GM12864 (cell line): ENCODE measurements at regions not wholly inside any gene's neighbourhood (a gene's known extent, or its start where the extent isn't known, plus 50 kb on each side); places are given as distances from the start of the nearest gene placed in this dataset.
"Not testable (repeated sequence)": the region's sequence is repeated elsewhere in the genome, so short reads cannot be mapped to it uniquely, and the experiment has no call there.

Experiments used
- DNase-seq: peaks from one replicate; pipeline ENCODE4 v3.0.0-alpha.2; 2011; ENCODE audit warnings: low read depth
- H3K4me3 ChIP-seq: 2 replicates; pipeline ENCODE4 v1.5.1; 2011; ENCODE audit warnings: mild to moderate bottlenecking, low read depth, low read length, control low read depth
- TF ChIP-seq, protein P1 (sequence below): IDR thresholded peaks from 2 replicates; pipeline ENCODE4 v1.5.1; 2011; ENCODE audit warnings: low read depth, mild to moderate bottlenecking, moderate library complexity, low read length, control low read depth, inconsistent platforms; ENCODE audit errors: missing control alignments

- no peak overlapping the region for H3K4me3 ChIP-seq
- no peak for DNase-seq
- TF ChIP-seq, protein P1, sequence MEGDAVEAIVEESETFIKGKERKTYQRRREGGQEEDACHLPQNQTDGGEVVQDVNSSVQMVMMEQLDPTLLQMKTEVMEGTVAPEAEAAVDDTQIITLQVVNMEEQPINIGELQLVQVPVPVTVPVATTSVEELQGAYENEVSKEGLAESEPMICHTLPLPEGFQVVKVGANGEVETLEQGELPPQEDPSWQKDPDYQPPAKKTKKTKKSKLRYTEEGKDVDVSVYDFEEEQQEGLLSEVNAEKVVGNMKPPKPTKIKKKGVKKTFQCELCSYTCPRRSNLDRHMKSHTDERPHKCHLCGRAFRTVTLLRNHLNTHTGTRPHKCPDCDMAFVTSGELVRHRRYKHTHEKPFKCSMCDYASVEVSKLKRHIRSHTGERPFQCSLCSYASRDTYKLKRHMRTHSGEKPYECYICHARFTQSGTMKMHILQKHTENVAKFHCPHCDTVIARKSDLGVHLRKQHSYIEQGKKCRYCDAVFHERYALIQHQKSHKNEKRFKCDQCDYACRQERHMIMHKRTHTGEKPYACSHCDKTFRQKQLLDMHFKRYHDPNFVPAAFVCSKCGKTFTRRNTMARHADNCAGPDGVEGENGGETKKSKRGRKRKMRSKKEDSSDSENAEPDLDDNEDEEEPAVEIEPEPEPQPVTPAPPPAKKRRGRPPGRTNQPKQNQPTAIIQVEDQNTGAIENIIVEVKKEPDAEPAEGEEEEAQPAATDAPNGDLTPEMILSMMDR = no peak
Measured at GRCh38 chr12:30525171-30525570, 170.5 kb downstream of the IPO8 start.

- H3K4me3 ChIP-seq, DNase-seq: not testable (repeated sequence)
Measured at GRCh38 chr12:30520285-30520684, 175.4 kb downstream of the IPO8 start.

DNA sequence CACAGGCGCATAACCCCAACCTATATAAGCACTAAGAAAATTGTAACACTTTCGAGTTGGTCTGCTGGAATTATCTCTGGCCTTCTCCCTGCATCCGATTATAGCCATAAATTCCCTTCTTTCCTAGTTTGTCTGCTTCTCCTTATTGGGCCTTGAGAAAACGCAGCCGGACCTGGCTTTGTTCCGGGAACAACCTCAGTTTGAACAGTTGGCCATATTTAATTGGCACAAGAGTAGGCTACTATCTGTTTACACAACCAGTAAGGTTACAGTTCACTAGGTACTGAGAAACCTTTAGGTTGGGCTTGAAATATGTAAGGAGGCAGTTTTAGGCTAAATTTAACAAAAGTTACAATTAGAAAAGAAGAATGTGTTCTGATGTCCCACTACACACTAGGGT is 176.1 kb downstream of the IPO8 start:
- DNase-seq = no peak
- no peak overlapping the region for H3K4me3 ChIP-seq
- TF ChIP-seq, protein P1 = no peak

DNA sequence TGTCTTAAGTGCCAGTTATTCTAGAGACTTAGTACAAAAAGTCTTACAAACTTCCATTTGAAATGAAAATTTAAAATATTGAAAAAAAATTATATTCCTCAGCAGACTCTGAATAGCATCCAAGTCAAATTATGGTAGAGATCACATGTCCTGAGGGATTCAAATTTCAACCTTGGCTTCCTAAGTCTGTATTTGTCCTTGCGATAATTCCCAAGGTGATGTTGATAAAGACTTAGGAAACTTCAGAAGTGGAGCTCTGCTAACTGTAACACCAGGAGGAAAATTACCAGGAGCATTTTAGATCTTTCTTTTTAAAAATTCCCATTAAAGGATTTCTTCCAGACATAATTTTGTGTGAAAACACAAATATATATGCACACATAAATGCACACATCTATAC is 178.3 kb downstream of the IPO8 start:
- H3K4me3 ChIP-seq = no peak overlapping the region
- TF ChIP-seq, protein P1 = no peak
- DNase-seq = no peak

GRCh38 chr12:30515351-30515750 is 180.3 kb downstream of the IPO8 start:
- TF ChIP-seq, protein P1 = no peak
- no peak for DNase-seq
- H3K4me3 ChIP-seq = no peak overlapping the region

DNA sequence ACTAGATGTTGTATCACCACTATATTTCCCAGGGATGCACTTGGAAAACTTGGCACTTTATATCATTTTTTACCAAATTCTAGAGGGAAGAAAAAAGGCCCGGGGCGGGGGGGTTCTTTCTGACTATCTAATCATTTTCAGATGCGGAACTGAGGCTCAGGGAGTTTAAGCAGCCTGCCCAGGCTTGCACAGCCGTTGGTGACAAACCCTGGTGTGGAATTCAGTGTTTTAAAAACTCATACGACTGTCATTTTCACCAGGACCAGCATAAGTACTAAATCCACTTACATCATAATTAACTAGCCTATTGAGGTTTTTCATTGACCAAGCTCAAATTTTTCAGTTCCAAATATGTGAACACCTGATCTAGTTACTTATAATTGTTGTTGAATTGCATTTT is 181.0 kb downstream of the IPO8 start:
- TF ChIP-seq, protein P1 = no peak
- no peak overlapping the region for H3K4me3 ChIP-seq
- DNase-seq = no peak

- DNase-seq = no peak
- H3K4me3 ChIP-seq = no peak overlapping the region
- TF ChIP-seq, protein P1 = no peak
Measured at GRCh38 chr12:30508205-30508967, 187.3 kb downstream of the IPO8 start.
